Smooth muscle cell (in vitro differentiated cells): ENCODE measurements at regions not wholly inside any gene's neighbourhood (a gene's known extent, or its start where the extent isn't known, plus 50 kb on each side); places are given as distances from the start of the nearest gene placed in this dataset.

Experiments
- DNase-seq: peaks from one replicate; lab custom pipeline; 2025; ENCODE audit not compliant: unreplicated experiment; lab: John Stamatoyannopoulos, UW
- H2AFZ ChIP-seq: fragments of 200-600 bp; sonication (generic); 2 replicates; pipeline ENCODE4 v1.6.0; 2016; ENCODE audit warnings: antibody characterized with exemption, low read depth, mild to moderate bottlenecking
- H3F3A ChIP-seq: fragments of 200-600 bp; sonication (generic); 2 replicates; pipeline ENCODE4 v1.6.0; 2017; ENCODE audit warnings: antibody characterized with exemption, low read depth
- H3K27ac ChIP-seq: fragments of 200-600 bp; sonication (generic); 2 replicates; pipeline ENCODE4 v1.5.1; 2016; ENCODE audit warnings: low read depth, mild to moderate bottlenecking
- H3K27me3 ChIP-seq: fragments of 200-600 bp; sonication (generic); 2 replicates; pipeline ENCODE4 v1.6.1; 2016; ENCODE audit warnings: low read depth, mild to moderate bottlenecking
- H3K36me3 ChIP-seq: fragments of 200-600 bp; sonication (generic); 2 replicates; pipeline ENCODE4 v1.5.1; 2016; ENCODE audit warnings: low read depth
- H3K4me1 ChIP-seq: fragments of 200-600 bp; sonication (generic); 2 replicates; pipeline ENCODE4 v1.5.1; 2016; ENCODE audit warnings: low read depth
- H3K4me2 ChIP-seq: fragments of 200-600 bp; sonication (generic); 2 replicates; pipeline ENCODE4 v1.6.0; 2016; ENCODE audit warnings: mild to moderate bottlenecking
- H3K4me3 ChIP-seq: fragments of 200-600 bp; sonication (generic); 2 replicates; pipeline ENCODE4 v1.5.1; 2016; ENCODE audit warnings: mild to moderate bottlenecking
- H3K79me2 ChIP-seq: fragments of 200-600 bp; sonication (generic); 2 replicates; pipeline ENCODE4 v1.6.0; 2016; ENCODE audit warnings: low read depth, mild to moderate bottlenecking
- H3K9ac ChIP-seq: fragments of 200-600 bp; sonication (generic); 2 replicates; pipeline ENCODE4 v1.6.0; 2016; ENCODE audit warnings: low read depth
- H3K9me3 ChIP-seq: fragments of 200-600 bp; sonication (generic); replicated peaks from 2 replicates; pipeline ENCODE4 v1.5.1; 2016; ENCODE audit warnings: low read depth
- H4K20me1 ChIP-seq: fragments of 200-600 bp; sonication (generic); 2 replicates; pipeline ENCODE4 v1.6.0; 2016; ENCODE audit warnings: low read depth
- CTCF ChIP-seq: fragments of 200-600 bp; sonication (generic); IDR thresholded peaks from 2 replicates; pipeline ENCODE4 v1.5.1; 2017; ENCODE audit warnings: borderline replicate concordance, mild to moderate bottlenecking, antibody characterized with exemption; ENCODE audit not compliant: insufficient read depth, poor library complexity, severe bottlenecking
- WGBS: methylation state at CpG from one replicate; pipeline ENCODE4 v1.1.7; 2016; ENCODE audit warnings: low lambda C conversion rate; 5-methylcytosine and 5-hydroxymethylcytosine counted together

DNA sequence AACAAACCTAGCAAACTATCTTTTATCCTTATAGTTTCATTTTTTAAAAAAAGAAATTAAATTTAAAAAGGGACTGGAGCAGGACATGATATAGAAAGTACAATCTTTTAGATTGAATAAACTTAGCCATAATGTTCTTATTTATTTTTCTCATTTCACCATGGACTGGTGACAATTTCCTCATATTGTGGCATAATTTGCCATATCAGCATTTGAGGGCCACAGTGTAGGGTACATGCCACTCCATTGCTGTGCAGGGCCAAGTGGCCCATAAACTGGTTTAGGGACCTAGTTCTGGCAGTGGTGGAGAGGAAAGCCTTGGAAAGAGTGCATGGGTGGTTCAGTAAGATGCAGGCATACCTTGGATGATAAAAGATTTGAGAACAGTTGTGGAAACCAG lies 232.9 kb upstream of the ELL2 start:
- no peak overlapping the region for H3K4me2 ChIP-seq
- H3K4me3 ChIP-seq = no peak overlapping the region
- H3K27me3 ChIP-seq = no peaks in the 10 kb centered on the region
- H3K36me3 ChIP-seq = no peaks in the 10 kb centered on the region
- no peak for DNase-seq
- no peaks in the 10 kb centered on the region for H3F3A ChIP-seq
- no peak for TF ChIP-seq CTCF
- no peaks in the 10 kb centered on the region for H3K9me3 ChIP-seq
- no peaks in the 10 kb centered on the region for H3K79me2 ChIP-seq
- no peak overlapping the region for H2AFZ ChIP-seq
- no peaks in the 10 kb centered on the region for H3K4me1 ChIP-seq
- H4K20me1 ChIP-seq = no peaks in the 10 kb centered on the region
- no peak overlapping the region for H3K27ac ChIP-seq
- H3K9ac ChIP-seq = no peak overlapping the region

GRCh38 chr5:96193946-96194345 lies 232.3 kb upstream of the ELL2 start:
- TF ChIP-seq CTCF = no peak
- Histone ChIP-seq H3K4me1 (no peaks in the 10 kb centered on the region), H3F3A (no peaks in the 10 kb centered on the region), H3K36me3 (no peaks in the 10 kb centered on the region), H3K27me3 (no peaks in the 10 kb centered on the region), H3K79me2 (no peaks in the 10 kb centered on the region), H4K20me1 (no peaks in the 10 kb centered on the region), H3K9ac (no peak overlapping the region), H3K4me3 (no peak overlapping the region), H3K4me2 (no peak overlapping the region), H3K27ac (no peak overlapping the region), H2AFZ (no peak overlapping the region), H3K9me3 (no peaks in the 10 kb centered on the region)
- 92% methylated on average over 2 of the region's 2 CpGs for WGBS
- no peak for DNase-seq

DNA sequence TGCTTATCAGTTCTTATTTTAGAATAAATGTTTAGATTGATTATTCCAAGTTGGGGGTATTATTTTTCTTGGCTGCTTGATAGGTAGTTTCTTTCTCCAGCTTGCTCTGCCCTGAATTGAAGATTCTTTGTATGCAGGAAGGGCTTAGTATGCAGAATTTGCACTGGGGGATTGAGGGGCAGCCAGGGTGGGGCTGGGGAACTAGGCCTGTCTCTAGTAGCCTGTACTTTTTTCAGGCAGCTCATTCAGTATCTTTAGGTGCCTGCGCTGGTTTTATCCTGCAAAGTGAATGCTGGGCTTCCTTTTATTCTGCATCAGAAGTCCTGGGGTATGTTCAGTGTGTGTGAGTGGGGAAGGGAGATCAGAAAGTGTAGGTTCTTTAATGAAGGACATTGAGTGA lies 228.3 kb upstream of the ELL2 start:
- Histone ChIP-seq H3K36me3 (no peaks in the 10 kb centered on the region), H3K9me3 (no peaks in the 10 kb centered on the region), H3K27ac (no peak overlapping the region), H3K4me1 (no peaks in the 10 kb centered on the region), H3K27me3 (no peaks in the 10 kb centered on the region), H3K9ac (no peak overlapping the region), H3F3A (no peaks in the 10 kb centered on the region), H4K20me1 (no peaks in the 10 kb centered on the region), H2AFZ (no peak overlapping the region), H3K79me2 (no peaks in the 10 kb centered on the region), H3K4me2 (no peak overlapping the region), H3K4me3 (no peak overlapping the region)
- no peak for DNase-seq
- no peak for TF ChIP-seq CTCF
- WGBS = 92% methylated on average over 1 of the region's 1 CpG

- H2AFZ ChIP-seq = no peak overlapping the region
- H3K4me3 ChIP-seq = no peak overlapping the region
- no peaks in the 10 kb centered on the region for H3K27me3 ChIP-seq
- no peaks in the 10 kb centered on the region for H4K20me1 ChIP-seq
- H3K36me3 ChIP-seq = no peaks in the 10 kb centered on the region
- 95% methylated on average over 2 of the region's 2 CpGs for WGBS
- no peaks in the 10 kb centered on the region for H3F3A ChIP-seq
- H3K4me2 ChIP-seq = no peak overlapping the region
- DNase-seq = no peak
- H3K4me1 ChIP-seq = no peaks in the 10 kb centered on the region
- no peaks in the 10 kb centered on the region for H3K9me3 ChIP-seq
- TF ChIP-seq CTCF = no peak
- no peak overlapping the region for H3K9ac ChIP-seq
- no peak overlapping the region for H3K27ac ChIP-seq
- no peaks in the 10 kb centered on the region for H3K79me2 ChIP-seq
These were observed 227.6 kb upstream of the ELL2 start for GRCh38 chr5:96189028-96189826.
